ENCODE measurements at regions not wholly inside any gene's neighbourhood (a gene's known extent, or its start where the extent isn't known, plus 50 kb on each side); places are given as distances from the start of the nearest gene placed in this dataset.
"Not testable (repeated sequence)": the region's sequence is repeated elsewhere in the genome, so short reads cannot be mapped to it uniquely, and the experiment has no call there.

GRCh38 chr1:163585796-163586195, 264.0 kb downstream of the NUF2 start:
- Histone ChIP-seq H3K4me1 (replicated peaks in 1 of 2) (no peaks in the 10 kb centered on the region), H3K36me3 (replicated peaks in 1 of 2) (no peaks in the 10 kb centered on the region), H3K27me3 (no peaks in the 10 kb centered on the region), H3K4me3 (no peak overlapping the region), H3K27ac (no peak overlapping the region), H3K9me3 (replicated peaks in 1 of 3) (no peaks in the 10 kb centered on the region)
- no peak for DNase-seq
- TF ChIP-seq POLR2A (IDR thresholded peaks at IDR 0.05), result no peak
- TF ChIP-seq, protein P1, sequence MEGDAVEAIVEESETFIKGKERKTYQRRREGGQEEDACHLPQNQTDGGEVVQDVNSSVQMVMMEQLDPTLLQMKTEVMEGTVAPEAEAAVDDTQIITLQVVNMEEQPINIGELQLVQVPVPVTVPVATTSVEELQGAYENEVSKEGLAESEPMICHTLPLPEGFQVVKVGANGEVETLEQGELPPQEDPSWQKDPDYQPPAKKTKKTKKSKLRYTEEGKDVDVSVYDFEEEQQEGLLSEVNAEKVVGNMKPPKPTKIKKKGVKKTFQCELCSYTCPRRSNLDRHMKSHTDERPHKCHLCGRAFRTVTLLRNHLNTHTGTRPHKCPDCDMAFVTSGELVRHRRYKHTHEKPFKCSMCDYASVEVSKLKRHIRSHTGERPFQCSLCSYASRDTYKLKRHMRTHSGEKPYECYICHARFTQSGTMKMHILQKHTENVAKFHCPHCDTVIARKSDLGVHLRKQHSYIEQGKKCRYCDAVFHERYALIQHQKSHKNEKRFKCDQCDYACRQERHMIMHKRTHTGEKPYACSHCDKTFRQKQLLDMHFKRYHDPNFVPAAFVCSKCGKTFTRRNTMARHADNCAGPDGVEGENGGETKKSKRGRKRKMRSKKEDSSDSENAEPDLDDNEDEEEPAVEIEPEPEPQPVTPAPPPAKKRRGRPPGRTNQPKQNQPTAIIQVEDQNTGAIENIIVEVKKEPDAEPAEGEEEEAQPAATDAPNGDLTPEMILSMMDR (IDR thresholded peaks at IDR 0.05), result no peak
- intact Hi-C loops (cut with DNase I), result no loop called here
- WGBS, 4 donors, result 82 to 87% (median 86%) methylated on average over 3 of the region's 3 CpGs

DNA sequence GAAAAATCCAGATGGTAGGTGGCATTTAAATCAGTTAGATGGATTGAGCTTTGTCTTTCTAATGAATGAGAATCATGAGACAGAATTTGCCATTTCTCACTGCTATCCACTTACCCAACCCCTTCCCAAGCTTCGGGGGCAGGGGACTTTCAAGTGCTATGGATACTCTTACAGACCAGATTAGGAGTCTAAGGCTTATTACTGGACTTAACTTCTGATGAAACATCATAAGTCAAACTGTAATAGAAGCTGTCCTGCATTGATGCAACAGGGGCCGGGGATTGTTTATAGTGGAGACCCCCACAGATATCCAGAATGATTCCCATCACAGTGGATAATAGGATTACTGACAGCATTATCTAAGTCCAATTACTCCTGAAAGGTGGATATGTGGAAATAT, 267.0 kb downstream of the NUF2 start:
- no peak overlapping the region for H3K4me3 ChIP-seq
- no peaks in the 10 kb centered on the region for H3K4me1 ChIP-seq (replicated peaks in 1 of 2)
- 75 to 83% (median 77%) methylated on average over 2 of the region's 2 CpGs for WGBS, 4 donors
- H3K27me3 ChIP-seq, result no peaks in the 10 kb centered on the region
- no peaks in the 10 kb centered on the region for H3K9me3 ChIP-seq (replicated peaks in 1 of 3)
- TF ChIP-seq POLR2A (IDR thresholded peaks at IDR 0.05), result no peak
- TF ChIP-seq, protein P1 (IDR thresholded peaks at IDR 0.05), result no peak
- H3K36me3 ChIP-seq (replicated peaks in 1 of 2), result no peaks in the 10 kb centered on the region
- no peak overlapping the region for H3K27ac ChIP-seq
- intact Hi-C loops (cut with DNase I), result no loop called here
- DNase-seq, result no peak

GRCh38 chr1:163589735-163590134, 268.0 kb downstream of the NUF2 start:
- Histone ChIP-seq H3K27ac (no peak overlapping the region), H3K4me3 (no peak overlapping the region), H3K9me3 (replicated peaks in 1 of 3) (no peaks in the 10 kb centered on the region), H3K36me3 (replicated peaks in 1 of 2) (no peaks in the 10 kb centered on the region), H3K4me1 (replicated peaks in 1 of 2) (no peaks in the 10 kb centered on the region), H3K27me3 (no peaks in the 10 kb centered on the region)
- intact Hi-C loops (cut with DNase I), result no loop called here
- 65 to 82% (median 73%) methylated on average over 2 of the region's 2 CpGs for WGBS, 4 donors
- no peak for TF ChIP-seq POLR2A (IDR thresholded peaks at IDR 0.05)
- TF ChIP-seq, protein P1 (IDR thresholded peaks at IDR 0.05), result no peak
- DNase-seq, result no peak

DNA sequence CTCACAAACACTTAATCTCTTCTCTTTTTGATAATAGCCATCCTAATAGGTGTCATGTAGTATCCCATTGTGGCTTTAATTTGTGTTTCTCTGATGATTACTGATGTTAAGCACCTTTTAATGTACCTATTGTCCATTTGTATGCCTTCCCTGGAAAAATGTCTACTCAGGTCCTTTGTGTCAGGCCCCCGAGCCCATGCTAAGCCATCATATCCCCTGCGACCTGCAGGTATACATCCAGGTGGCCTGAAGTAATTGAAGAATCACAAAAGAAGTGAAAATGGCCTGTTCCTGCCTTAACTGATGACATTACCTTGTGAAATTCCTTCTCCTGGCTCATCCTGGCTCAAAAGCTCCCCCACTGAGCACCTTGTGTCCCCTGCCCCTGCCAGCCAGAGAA, 269.4 kb downstream of the NUF2 start:
- 62 to 94% (median 80%) methylated on average over 2 of the region's 2 CpGs for WGBS, 4 donors
- intact Hi-C loops (cut with DNase I), result not testable (repeated sequence)

GRCh38 chr1:163592623-163593022, 270.9 kb downstream of the NUF2 start:
- H3K27ac ChIP-seq; H3K36me3 ChIP-seq (replicated peaks in 1 of 2); DNase-seq; H3K27me3 ChIP-seq; intact Hi-C loops (cut with DNase I); H3K4me3 ChIP-seq; H3K4me1 ChIP-seq (replicated peaks in 1 of 2); H3K9me3 ChIP-seq (replicated peaks in 1 of 3): not testable (repeated sequence)
- 57 to 64% (median 62%) methylated on average over 3 of the region's 3 CpGs for WGBS, 4 donors

More for the DNA sequence above, 269.4 kb downstream of the NUF2 start:
- H3K27ac ChIP-seq; H3K4me1 ChIP-seq (replicated peaks in 1 of 2); DNase-seq; H3K36me3 ChIP-seq (replicated peaks in 1 of 2); H3K9me3 ChIP-seq (replicated peaks in 1 of 3); H3K4me3 ChIP-seq; H3K27me3 ChIP-seq: not testable (repeated sequence)

- H3K4me3 ChIP-seq; H3K27me3 ChIP-seq; H3K9me3 ChIP-seq (replicated peaks in 1 of 3); H3K36me3 ChIP-seq (replicated peaks in 1 of 2); H3K4me1 ChIP-seq (replicated peaks in 1 of 2); intact Hi-C loops (cut with DNase I); DNase-seq; H3K27ac ChIP-seq: not testable (repeated sequence)
- WGBS, 4 donors, result 63 to 83% (median 77%) methylated on average over 3 of the region's 3 CpGs
Observed at GRCh38 chr1:163596106-163596505, 274.4 kb downstream of the NUF2 start.
